IPS-18c (cell line): ENCODE measurements at regions not wholly inside any gene's neighbourhood (a gene's known extent, or its start where the extent isn't known, plus 50 kb on each side); places are given as distances from the start of the nearest gene placed in this dataset.
A peak's percentile ranks its signal among the peaks of the same experiment; 100 is the strongest.
"Not testable (repeated sequence)": the region's sequence is repeated elsewhere in the genome, so short reads cannot be mapped to it uniquely, and the experiment has no call there.

Experiments used
- H3K4me3 ChIP-seq: 2 replicates; pipeline ENCODE4 v1.7.0; 2013; ENCODE audit warnings: low read depth, mild to moderate bottlenecking, low read length, moderate library complexity; ENCODE audit not compliant: insufficient read depth
- H3K9me3 ChIP-seq: one replicate; pipeline ENCODE4 v1.6.1; 2013; ENCODE audit warnings: mild to moderate bottlenecking, low read length, moderate library complexity; ENCODE audit not compliant: control insufficient read depth, insufficient read depth

- not testable (repeated sequence) for H3K9me3 ChIP-seq, H3K4me3 ChIP-seq
These were observed 104.5 kb upstream of the PZP start for GRCh38 chr12:9312406-9313392.

- not testable (repeated sequence) for H3K4me3 ChIP-seq, H3K9me3 ChIP-seq
These were observed 103.3 kb upstream of the PZP start for GRCh38 chr12:9311454-9311853.

- not testable (repeated sequence) for H3K9me3 ChIP-seq, H3K4me3 ChIP-seq
These were observed 102.5 kb upstream of the PZP start for GRCh38 chr12:9310645-9311044.

- not testable (repeated sequence) for H3K9me3 ChIP-seq, H3K4me3 ChIP-seq
These were observed 101.6 kb upstream of the PZP start for GRCh38 chr12:9309749-9310148.

- not testable (repeated sequence) for H3K4me3 ChIP-seq, H3K9me3 ChIP-seq
These were observed 100.5 kb upstream of the PZP start for GRCh38 chr12:9308745-9309144.

GRCh38 chr12:9308163-9308562 lies 100.0 kb upstream of the PZP start:
- H3K9me3 ChIP-seq, H3K4me3 ChIP-seq: not testable (repeated sequence)

- H3K9me3 ChIP-seq, H3K4me3 ChIP-seq: not testable (repeated sequence)
These were observed 99.1 kb upstream of the PZP start for GRCh38 chr12:9307255-9307654.

GRCh38 chr12:9306004-9306403 lies 97.8 kb upstream of the PZP start:
- H3K4me3 ChIP-seq, H3K9me3 ChIP-seq: not testable (repeated sequence)

- not testable (repeated sequence) for H3K4me3 ChIP-seq, H3K9me3 ChIP-seq
These were observed 96.3 kb upstream of the PZP start for GRCh38 chr12:9304540-9304939.

GRCh38 chr12:9295872-9296271 lies 87.7 kb upstream of the PZP start:
- H3K4me3 ChIP-seq, result not testable (repeated sequence)

GRCh38 chr12:9294072-9294620 lies 86.0 kb upstream of the PZP start:
- H3K9me3 ChIP-seq, result not testable (repeated sequence)

More at GRCh38 chr12:9295872-9296271, 87.7 kb upstream of the PZP start:
- not testable (repeated sequence) for H3K9me3 ChIP-seq

GRCh38 chr12:9293391-9293790 lies 85.2 kb upstream of the PZP start:
- H3K4me3 ChIP-seq, H3K9me3 ChIP-seq: not testable (repeated sequence)

More at GRCh38 chr12:9294072-9294620, 86.0 kb upstream of the PZP start:
- not testable (repeated sequence) for H3K4me3 ChIP-seq

GRCh38 chr12:9289984-9290383 lies 81.8 kb upstream of the PZP start:
- H3K9me3 ChIP-seq, H3K4me3 ChIP-seq: not testable (repeated sequence)

- 0 out of 2 replicates have a peak overlapping the region, but pooled peaks have one; percentile 41 for H3K4me3 ChIP-seq
- not testable (repeated sequence) for H3K9me3 ChIP-seq
These were observed 76.5 kb upstream of the PZP start for GRCh38 chr12:9284724-9285123.

GRCh38 chr12:9284197-9284596 lies 76.0 kb upstream of the PZP start:
- peak overlapping the region; percentile 41 for H3K4me3 ChIP-seq
- H3K9me3 ChIP-seq, result not testable (repeated sequence)

GRCh38 chr12:9283346-9284095 lies 75.3 kb upstream of the PZP start:
- H3K9me3 ChIP-seq, result not testable (repeated sequence)
- H3K4me3 ChIP-seq, result peak overlapping the region; percentile 56; the same call in 1 of the 2 replicates

GRCh38 chr12:9276990-9277389 lies 68.8 kb upstream of the PZP start:
- Histone ChIP-seq H3K4me3 (no peak overlapping the region), H3K9me3 (no peaks in the 10 kb centered on the region)

- H3K9me3 ChIP-seq, result no peaks in the 10 kb centered on the region
These were observed 65.1 kb upstream of the PZP start for GRCh38 chr12:9273276-9273675.

More at GRCh38 chr12:9273276-9273675, 65.1 kb upstream of the PZP start:
- no peak overlapping the region for H3K4me3 ChIP-seq
